Activated T-cell treated with anti-CD3 and anti-CD28 coated beads, Interleukin-2, amount 50 U/mL, for 1 hour (primary cell): ENCODE measurements at regions not wholly inside any gene's neighbourhood (a gene's known extent, or its start where the extent isn't known, plus 50 kb on each side); places are given as distances from the start of the nearest gene placed in this dataset.
"Not testable (repeated sequence)": the region's sequence is repeated elsewhere in the genome, so short reads cannot be mapped to it uniquely, and the experiment has no call there.

Source experiments
- DNase-seq: peaks from one replicate; pipeline ENCODE4 v3.0.0-alpha.2; 2020

GRCh38 chr15:93413745-93414144 is 324.7 kb upstream of the RGMA start:
- no peak for DNase-seq

- DNase-seq, result no peak
Measured at GRCh38 chr15:93399121-93399520, 310.1 kb upstream of the RGMA start.

GRCh38 chr15:93389211-93389610 is 300.2 kb upstream of the RGMA start:
- no peak for DNase-seq

GRCh38 chr15:93384886-93385285 is 295.9 kb upstream of the RGMA start:
- DNase-seq, result no peak

- DNase-seq, result no peak
Measured at GRCh38 chr15:93382200-93382820, 293.3 kb upstream of the RGMA start.

GRCh38 chr15:93378558-93378957 is 289.5 kb upstream of the RGMA start:
- DNase-seq, result no peak

- DNase-seq, result no peak
Measured at GRCh38 chr15:93372865-93373223, 283.8 kb upstream of the RGMA start.

GRCh38 chr15:93372208-93372864 is 283.3 kb upstream of the RGMA start:
- DNase-seq, result no peak

GRCh38 chr15:93366387-93367100 is 277.5 kb upstream of the RGMA start:
- no peak for DNase-seq

GRCh38 chr15:93362821-93363220 is 273.8 kb upstream of the RGMA start:
- DNase-seq, result no peak

- DNase-seq, result no peak
Measured at GRCh38 chr15:93362203-93362602, 273.2 kb upstream of the RGMA start.

- DNase-seq, result no peak
Measured at GRCh38 chr15:93361703-93362102, 272.7 kb upstream of the RGMA start.

GRCh38 chr15:93360976-93361375 is 272.0 kb upstream of the RGMA start:
- DNase-seq, result no peak

GRCh38 chr15:93360318-93360717 is 271.3 kb upstream of the RGMA start:
- no peak for DNase-seq

- DNase-seq, result no peak
Measured at GRCh38 chr15:93359425-93360131, 270.6 kb upstream of the RGMA start.

GRCh38 chr15:93359060-93359408 is 270.0 kb upstream of the RGMA start:
- no peak for DNase-seq

- DNase-seq, result no peak
Measured at GRCh38 chr15:93358166-93359059, 269.4 kb upstream of the RGMA start.

GRCh38 chr15:93348711-93349545 is 259.9 kb upstream of the RGMA start:
- no peak for DNase-seq

- no peak for DNase-seq
Measured at GRCh38 chr15:93347986-93348385, 259.0 kb upstream of the RGMA start.

- no peak for DNase-seq
Measured at GRCh38 chr15:93345981-93346380, 257.0 kb upstream of the RGMA start.

GRCh38 chr15:93343402-93343801 is 254.4 kb upstream of the RGMA start:
- not testable (repeated sequence) for DNase-seq

- DNase-seq, result no peak
Measured at GRCh38 chr15:93341164-93341563, 252.2 kb upstream of the RGMA start.
